H9 (cell line): ENCODE measurements at regions not wholly inside any gene's neighbourhood (a gene's known extent, or its start where the extent isn't known, plus 50 kb on each side); places are given as distances from the start of the nearest gene placed in this dataset.

Source experiments
- DNase-seq: peaks from one replicate; pipeline ENCODE4 v3.0.0-alpha.2; 2017
- H2AFZ ChIP-seq: one replicate; pipeline ENCODE4 v1.6.1; 2013; ENCODE audit warnings: mild to moderate bottlenecking, low read length, control low read depth, moderate library complexity
- H2AK5ac ChIP-seq: 2 replicates; pipeline ENCODE4 v1.6.1; 2013; ENCODE audit warnings: low read length, control low read depth, mixed read lengths; ENCODE audit not compliant: insufficient read length
- H2BK120ac ChIP-seq: one replicate; pipeline ENCODE4 v1.6.1; 2013; ENCODE audit warnings: low read depth, mild to moderate bottlenecking, low read length, control low read depth, inconsistent platforms; ENCODE audit not compliant: poor library complexity, severe bottlenecking
- H2BK12ac ChIP-seq: 2 replicates; pipeline ENCODE4 v1.6.1; 2013; ENCODE audit warnings: low read length, control low read depth, mixed read lengths, low read depth; ENCODE audit not compliant: insufficient read length
- H2BK15ac ChIP-seq: 2 replicates; pipeline ENCODE4 v1.6.1; 2013; ENCODE audit warnings: low read depth, low read length, control low read depth
- H2BK20ac ChIP-seq: one replicate; pipeline ENCODE4 v1.6.1; 2013; ENCODE audit warnings: low read depth, mild to moderate bottlenecking, low read length, control low read depth, inconsistent platforms; ENCODE audit not compliant: poor library complexity, severe bottlenecking
- H2BK5ac ChIP-seq: 2 replicates; pipeline ENCODE4 v1.6.1; 2013; ENCODE audit warnings: low read length, control low read depth, mixed read lengths; ENCODE audit not compliant: insufficient read length
- H3K14ac ChIP-seq: 2 replicates; pipeline ENCODE4 v1.6.1; 2013; ENCODE audit warnings: low read length, control low read depth; ENCODE audit not compliant: insufficient read depth
- H3K18ac ChIP-seq: 2 replicates; pipeline ENCODE4 v1.6.1; 2013; ENCODE audit warnings: low read depth, mild to moderate bottlenecking, mixed read lengths, low read length, control low read depth; ENCODE audit not compliant: insufficient read length
- H3K23ac ChIP-seq: 2 replicates; pipeline ENCODE4 v1.6.1; 2013; ENCODE audit warnings: low read length, control low read depth, mixed read lengths, low read depth; ENCODE audit not compliant: insufficient read length
- H3K23me2 ChIP-seq: 2 replicates; pipeline ENCODE4 v1.6.1; 2013; ENCODE audit warnings: low read depth, mild to moderate bottlenecking, mixed read lengths, low read length, control low read depth; ENCODE audit not compliant: insufficient read length, poor library complexity, severe bottlenecking
- H3K27ac ChIP-seq: 2 replicates; pipeline ENCODE4 v1.5.1; 2013; ENCODE audit warnings: low read length, control low read depth, mixed read lengths, low read depth; ENCODE audit not compliant: insufficient read length
- H3K27me3 ChIP-seq: 2 replicates; pipeline ENCODE4 v1.6.1; 2013; ENCODE audit warnings: low read length, control low read depth, inconsistent platforms; ENCODE audit not compliant: insufficient read depth
- H3K4ac ChIP-seq: 2 replicates; pipeline ENCODE4 v1.6.1; 2013; ENCODE audit warnings: low read depth, mild to moderate bottlenecking, control low read depth, inconsistent platforms, low read length, moderate library complexity
- H3K4me1 ChIP-seq: 2 replicates; pipeline ENCODE4 v1.6.1; 2013; ENCODE audit warnings: low read length, control low read depth, inconsistent platforms; ENCODE audit not compliant: insufficient read depth
- H3K4me2 ChIP-seq: 2 replicates; pipeline ENCODE4 v1.6.1; 2013; ENCODE audit warnings: low read length, control low read depth, mixed read lengths; ENCODE audit not compliant: insufficient read length, insufficient read depth
- H3K56ac ChIP-seq: 2 replicates; pipeline ENCODE4 v1.6.1; 2013; ENCODE audit warnings: low read depth, mild to moderate bottlenecking, mixed read lengths, low read length, control low read depth; ENCODE audit not compliant: insufficient read length
- H3K79me1 ChIP-seq: 2 replicates; pipeline ENCODE4 v1.6.1; 2013; ENCODE audit warnings: low read depth, mild to moderate bottlenecking, moderate library complexity, low read length, control low read depth, inconsistent platforms; ENCODE audit not compliant: insufficient read depth, poor library complexity, severe bottlenecking
- H3K79me2 ChIP-seq: 2 replicates; pipeline ENCODE4 v1.6.1; 2013; ENCODE audit warnings: low read length, control low read depth, inconsistent platforms; ENCODE audit not compliant: insufficient read depth
- H3K9ac ChIP-seq: 2 replicates; pipeline ENCODE4 v1.6.1; 2013; ENCODE audit warnings: low read length, control low read depth, mixed read lengths; ENCODE audit not compliant: insufficient read length; ENCODE audit errors: extremely low read depth
- H3K9me3 ChIP-seq: one replicate; pipeline ENCODE4 v1.6.1; 2013; ENCODE audit warnings: low read depth, low read length, inconsistent platforms; ENCODE audit not compliant: control insufficient read depth
- H3T11ph ChIP-seq: one replicate; pipeline ENCODE4 v1.6.1; 2013; ENCODE audit warnings: mild to moderate bottlenecking, low read length, control low read depth, inconsistent platforms
- H4K20me1 ChIP-seq: one replicate; pipeline ENCODE4 v1.6.1; 2013; ENCODE audit not compliant: control insufficient read depth, insufficient read length, insufficient read depth
- H4K5ac ChIP-seq: 2 replicates; pipeline ENCODE4 v1.6.1; 2013; ENCODE audit warnings: low read depth, mild to moderate bottlenecking, mixed read lengths, low read length, control low read depth; ENCODE audit not compliant: insufficient read length
- H4K8ac ChIP-seq: replicated peaks from 2 replicates; pipeline ENCODE4 v1.6.1; 2013; ENCODE audit warnings: low read length, control low read depth, mixed read lengths, low read depth; ENCODE audit not compliant: insufficient read length
- H4K91ac ChIP-seq: 2 replicates; pipeline ENCODE4 v1.6.1; 2013; ENCODE audit warnings: low read depth, mild to moderate bottlenecking, moderate library complexity, mixed read lengths, low read length, control low read depth; ENCODE audit not compliant: insufficient read length
- H3K27ac Mint-ChIP-seq, 3 experiments: 2 replicates in 2 of 3; 3 replicates in 1 of 3; pipeline ENCODE4 v1.8.0; 2020 to 2021; ENCODE audit warnings: mixed read lengths in 3 of 3, mild to moderate bottlenecking in 1 of 3, moderate library complexity in 1 of 3
- H3K27me3 Mint-ChIP-seq: 2 replicates; pipeline ENCODE4 v1.8.0; 2021; ENCODE audit warnings: low read depth, mild to moderate bottlenecking, moderate library complexity, mixed read lengths
- H3K36me3 Mint-ChIP-seq, 3 experiments: 2 replicates in 2 of 3; 3 replicates in 1 of 3; pipeline ENCODE4 v1.8.0; 2020 to 2021; ENCODE audit warnings: low read depth in 3 of 3, mixed read lengths in 3 of 3; ENCODE audit not compliant: insufficient read depth in 1 of 3
- H3K4me1 Mint-ChIP-seq, 2 experiments: 2 replicates each; pipeline ENCODE4 v1.8.0; 2020; ENCODE audit warnings: mixed read lengths in 2 of 2
- H3K4me3 Mint-ChIP-seq, 2 experiments: 2 replicates in 1 of 2; 3 replicates in 1 of 2; pipeline ENCODE4 v1.8.0; 2020 to 2021; ENCODE audit warnings: mild to moderate bottlenecking in 2 of 2, mixed read lengths in 2 of 2, moderate library complexity in 1 of 2
- H3K9me3 Mint-ChIP-seq, 2 experiments: 2 replicates in 1 of 2; 3 replicates in 1 of 2; pipeline ENCODE4 v1.8.0; 2020; ENCODE audit warnings: mild to moderate bottlenecking in 2 of 2, mixed read lengths in 2 of 2, moderate library complexity in 1 of 2
- WGBS: extraction: QIAGEN DNeasy Blood & Tissue Kit; methylation state at CpG from one replicate; pipeline ENCODE4 v1.1.7; 2013; ENCODE audit warnings: missing lambda C conversion rate, low lambda C conversion rate, mixed read lengths; ENCODE audit not compliant: insufficient read length; ENCODE audit errors: extremely low coverage; 5-methylcytosine and 5-hydroxymethylcytosine counted together
- TF ChIP-seq, protein P1 (sequence below): fragments of 200-600 bp; sonication (generic); conservative IDR thresholded peaks from 3 replicates; pipeline ENCODE4 v1.8.0; 2021; ENCODE audit warnings: antibody characterized with exemption, mild to moderate bottlenecking

DNA sequence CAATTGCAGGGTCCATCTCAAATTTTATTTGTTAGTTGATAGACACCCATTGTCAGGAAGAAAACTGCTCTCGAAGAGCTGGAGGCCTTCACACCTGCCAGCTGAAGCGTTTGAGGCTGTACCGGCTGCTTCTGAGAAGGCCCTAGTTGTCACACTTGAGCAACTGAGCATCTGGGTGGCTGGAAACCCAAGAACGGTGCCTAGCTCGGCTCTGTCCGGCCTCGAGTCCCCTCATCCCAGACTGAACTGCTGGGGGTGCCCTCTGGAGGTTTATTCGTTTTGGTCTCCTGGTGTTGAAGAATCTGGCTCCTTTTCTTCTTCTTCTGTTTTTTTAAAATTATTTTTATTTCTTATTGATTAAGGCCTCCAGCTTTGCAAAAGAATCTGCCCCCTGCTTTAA lies 59.3 kb upstream of the EXOC6 start:
- H4K91ac ChIP-seq: no peak overlapping the region
- DNase-seq: no peak
- H3K27me3 Mint-ChIP-seq: no peaks in the 10 kb centered on the region
- no peak overlapping the region for H2BK12ac ChIP-seq
- no peak overlapping the region for H2BK120ac ChIP-seq
- H2BK20ac ChIP-seq: no peak overlapping the region
- H4K5ac ChIP-seq: no peak overlapping the region
- no peak overlapping the region for H3K9ac ChIP-seq
- H3K4me1 ChIP-seq: peaks cover 5% of the 10 kb centered on the region; the same call in 1 of the 2 replicates
- H4K8ac ChIP-seq: no peak overlapping the region
- no peak overlapping the region for H2BK5ac ChIP-seq
- H3K79me2 ChIP-seq: no peaks in the 10 kb centered on the region
- H3T11ph ChIP-seq: no peak overlapping the region
- H3K79me1 ChIP-seq: no peaks in the 10 kb centered on the region
- no peak overlapping the region for H3K23ac ChIP-seq
- no peaks in the 10 kb centered on the region for H3K27me3 ChIP-seq
- no peak overlapping the region for H3K27ac ChIP-seq
- H4K20me1 ChIP-seq: no peaks in the 10 kb centered on the region
- peaks cover 31 to 34% of the 10 kb centered on the region in 2 experiments for H3K4me1 Mint-ChIP-seq
- H3K9me3 ChIP-seq: no peaks in the 10 kb centered on the region
- TF ChIP-seq, protein P1, sequence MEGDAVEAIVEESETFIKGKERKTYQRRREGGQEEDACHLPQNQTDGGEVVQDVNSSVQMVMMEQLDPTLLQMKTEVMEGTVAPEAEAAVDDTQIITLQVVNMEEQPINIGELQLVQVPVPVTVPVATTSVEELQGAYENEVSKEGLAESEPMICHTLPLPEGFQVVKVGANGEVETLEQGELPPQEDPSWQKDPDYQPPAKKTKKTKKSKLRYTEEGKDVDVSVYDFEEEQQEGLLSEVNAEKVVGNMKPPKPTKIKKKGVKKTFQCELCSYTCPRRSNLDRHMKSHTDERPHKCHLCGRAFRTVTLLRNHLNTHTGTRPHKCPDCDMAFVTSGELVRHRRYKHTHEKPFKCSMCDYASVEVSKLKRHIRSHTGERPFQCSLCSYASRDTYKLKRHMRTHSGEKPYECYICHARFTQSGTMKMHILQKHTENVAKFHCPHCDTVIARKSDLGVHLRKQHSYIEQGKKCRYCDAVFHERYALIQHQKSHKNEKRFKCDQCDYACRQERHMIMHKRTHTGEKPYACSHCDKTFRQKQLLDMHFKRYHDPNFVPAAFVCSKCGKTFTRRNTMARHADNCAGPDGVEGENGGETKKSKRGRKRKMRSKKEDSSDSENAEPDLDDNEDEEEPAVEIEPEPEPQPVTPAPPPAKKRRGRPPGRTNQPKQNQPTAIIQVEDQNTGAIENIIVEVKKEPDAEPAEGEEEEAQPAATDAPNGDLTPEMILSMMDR: no peak
- no peak overlapping the region for H3K56ac ChIP-seq
- no peak overlapping the region for H3K27ac Mint-ChIP-seq
- H3K9me3 Mint-ChIP-seq: no peaks in the 10 kb centered on the region; a peak in 1 of 5 replicates
- H3K36me3 Mint-ChIP-seq: no peaks in the 10 kb centered on the region
- H2AFZ ChIP-seq: no peak overlapping the region
- WGBS: no CpG with 5 or more reads among the region's 8 CpGs
- H3K18ac ChIP-seq: no peak overlapping the region
- no peak overlapping the region for H3K4me2 ChIP-seq
- H2AK5ac ChIP-seq: no peak overlapping the region
- H3K4ac ChIP-seq: no peak overlapping the region
- no peak overlapping the region for H3K4me3 Mint-ChIP-seq
- no peak overlapping the region for H3K14ac ChIP-seq
- no peak overlapping the region for H2BK15ac ChIP-seq
- no peaks in the 10 kb centered on the region for H3K23me2 ChIP-seq
